A549 (cell line): ENCODE measurements at regions not wholly inside any gene's neighbourhood (a gene's known extent, or its start where the extent isn't known, plus 50 kb on each side); places are given as distances from the start of the nearest gene placed in this dataset.

ENCODE experiments used
- CEBPB ChIP-seq, 2 experiments: fragments of >200 bp in 1 of 2; sonication (Bioruptor Twin) in 1 of 2; formaldehyde crosslinking in 1 of 2; IDR thresholded peaks; 2 replicates each; pipeline ENCODE4 v1.6.1; 2012 to 2016
- CTCF ChIP-seq: fragments of >200 bp; sonication (Bioruptor Twin); formaldehyde crosslinking; IDR thresholded peaks from 3 replicates; pipeline ENCODE4 v1.5.1; 2016
- EHF ChIP-seq: fragments of 250-450 bp; sonication (Bioruptor Pico); IDR thresholded peaks from 2 replicates; pipeline ENCODE4 v1.5.0; 2020; ENCODE audit warnings: mild to moderate bottlenecking
- KDM1A ChIP-seq: fragments of 200-600 bp; sonication (generic); IDR thresholded peaks from 2 replicates; pipeline ENCODE4 v1.6.1; 2016; ENCODE audit warnings: low read depth, mild to moderate bottlenecking
- PBX3 ChIP-seq: IDR thresholded peaks from 2 replicates; pipeline ENCODE4 v1.6.1; 2012
- REST ChIP-seq: fragments of 200-600 bp; sonication (generic); IDR thresholded peaks from 2 replicates; pipeline ENCODE4 v1.6.1; 2016; ENCODE audit warnings: antibody characterized with exemption, mild to moderate bottlenecking, moderate library complexity
- RFX5 ChIP-seq: fragments of 450-650 bp; IDR thresholded peaks from 2 replicates; pipeline ENCODE4 v1.7.1; 2014; ENCODE audit warnings: antibody characterized with exemption, mild to moderate bottlenecking, moderate library complexity

- TF ChIP-seq CTCF (no peak), CEBPB (IDR thresholded peaks at IDR 0.05) (no peak), EHF (no peak), KDM1A (no peak), RFX5 (no peak), REST (no peak), PBX3 (no peak)
These were observed 1525.7 kb upstream of the TENM3 start for GRCh38 chr4:180717451-180718033.
